ENCODE measurements at regions not wholly inside any gene's neighbourhood (a gene's known extent, or its start where the extent isn't known, plus 50 kb on each side); places are given as distances from the start of the nearest gene placed in this dataset.
"Not testable (repeated sequence)": the region's sequence is repeated elsewhere in the genome, so short reads cannot be mapped to it uniquely, and the experiment has no call there.

GRCh38 chr7:69434398-69434815 is 163.9 kb upstream of the AUTS2 start:
- no peak for DNase-seq

DNA sequence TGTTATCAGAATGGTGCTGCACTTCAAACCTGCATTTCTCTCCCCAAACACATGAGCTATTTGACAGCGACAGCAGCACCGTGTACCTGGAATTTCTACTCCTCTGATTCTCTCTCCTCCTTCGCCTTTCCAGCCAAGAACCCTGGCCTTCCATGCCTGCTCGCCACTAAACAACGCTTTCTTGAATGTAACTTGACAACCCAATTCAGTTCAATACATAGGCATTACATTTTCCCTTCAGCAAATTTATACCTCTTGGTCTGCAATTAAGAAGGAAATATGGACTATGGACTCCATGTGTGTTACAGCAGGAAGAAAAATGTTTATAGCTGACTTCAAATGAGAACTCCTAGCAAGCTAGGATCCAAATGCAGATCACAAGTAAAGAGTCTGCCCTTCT is 162.6 kb upstream of the AUTS2 start:
- no peak for DNase-seq

- DNase-seq = no peak
Measured at GRCh38 chr7:69436946-69437345, 161.3 kb upstream of the AUTS2 start.

DNA sequence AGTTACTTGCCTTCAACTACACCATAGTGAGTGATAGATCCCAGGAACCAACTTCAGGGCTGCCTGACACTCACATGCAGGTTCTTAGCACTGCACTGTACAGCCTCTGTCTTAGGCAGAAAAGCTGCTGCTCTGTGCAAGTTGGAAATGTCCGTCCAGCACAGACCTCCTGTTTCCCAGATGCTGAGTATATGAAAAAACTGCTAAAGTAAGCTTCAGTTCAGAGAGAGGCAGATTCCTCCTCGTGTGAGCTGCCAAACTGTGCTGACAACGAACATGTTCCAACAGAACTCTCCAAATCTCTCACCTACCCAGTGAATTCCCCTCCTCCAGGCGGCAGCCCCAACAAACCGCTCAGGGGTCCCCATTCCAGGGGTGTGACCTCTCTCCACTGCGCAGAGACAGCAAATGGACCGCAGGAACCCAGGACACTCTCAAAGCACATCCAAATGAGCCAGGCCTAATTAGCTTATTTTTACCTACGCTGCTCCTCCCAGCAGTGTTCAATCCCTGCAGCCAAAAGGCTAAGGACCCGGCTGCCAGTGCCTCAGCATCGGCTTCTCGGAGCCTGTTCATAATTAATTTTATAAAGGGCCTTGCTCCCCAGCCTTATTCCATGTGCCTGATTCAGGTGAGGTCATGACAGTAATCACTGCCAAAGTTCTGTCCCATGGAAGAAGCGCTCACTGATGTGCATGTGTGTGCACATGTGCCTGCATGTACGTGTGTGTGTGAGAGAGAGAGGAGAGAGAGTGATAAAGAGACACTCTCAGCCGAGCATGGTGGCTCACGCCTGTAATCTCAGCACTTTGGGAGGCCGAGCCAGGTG is 159.5 kb upstream of the AUTS2 start:
- DNase-seq = no peak

GRCh38 chr7:69439636-69440325 is 158.5 kb upstream of the AUTS2 start:
- no peak for DNase-seq

DNA sequence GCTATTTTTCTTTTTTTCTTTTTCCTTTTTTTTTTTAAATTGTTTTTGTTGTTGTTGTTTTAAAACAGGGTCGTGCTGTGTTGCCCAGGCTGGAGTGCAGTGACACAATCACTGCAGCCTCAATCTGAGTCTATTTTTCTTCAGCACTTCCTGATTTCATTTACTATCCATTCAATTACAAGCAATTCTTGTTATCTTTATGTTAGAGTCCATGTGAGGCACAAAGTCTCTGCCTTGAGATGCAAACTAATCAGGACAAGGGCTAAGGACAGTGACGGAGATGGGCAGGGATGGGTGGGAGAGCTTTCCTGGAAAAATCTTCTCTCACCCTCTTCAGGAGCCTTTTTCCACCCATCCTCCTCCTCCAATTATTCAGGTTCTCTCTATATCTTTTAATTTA is 157.3 kb upstream of the AUTS2 start:
- no peak for DNase-seq

GRCh38 chr7:69443136-69443535 is 155.1 kb upstream of the AUTS2 start:
- no peak for DNase-seq

GRCh38 chr7:69445541-69445940 is 152.7 kb upstream of the AUTS2 start:
- no peak for DNase-seq

GRCh38 chr7:69446213-69446612 is 152.1 kb upstream of the AUTS2 start:
- not testable (repeated sequence) for DNase-seq

DNA sequence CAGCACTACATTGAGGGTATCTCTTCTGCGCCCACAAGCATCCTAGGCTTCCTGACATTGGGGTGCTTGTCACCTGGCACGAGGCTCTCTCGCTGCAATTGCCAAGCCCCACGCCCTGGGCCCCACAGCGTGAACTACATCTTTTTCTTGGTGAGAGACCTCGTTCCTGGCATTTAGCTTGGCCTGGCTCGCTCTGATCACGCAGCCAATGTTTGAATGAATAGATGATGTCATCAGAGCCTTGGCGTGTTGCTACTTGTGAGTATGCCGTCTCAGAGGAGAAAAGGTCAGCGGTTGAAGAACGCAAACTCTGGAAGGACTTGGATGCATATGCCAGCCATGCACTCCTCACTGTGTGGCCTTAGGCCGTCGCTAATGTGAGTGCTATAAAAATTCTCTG is 150.2 kb upstream of the AUTS2 start:
- no peak for DNase-seq

DNA sequence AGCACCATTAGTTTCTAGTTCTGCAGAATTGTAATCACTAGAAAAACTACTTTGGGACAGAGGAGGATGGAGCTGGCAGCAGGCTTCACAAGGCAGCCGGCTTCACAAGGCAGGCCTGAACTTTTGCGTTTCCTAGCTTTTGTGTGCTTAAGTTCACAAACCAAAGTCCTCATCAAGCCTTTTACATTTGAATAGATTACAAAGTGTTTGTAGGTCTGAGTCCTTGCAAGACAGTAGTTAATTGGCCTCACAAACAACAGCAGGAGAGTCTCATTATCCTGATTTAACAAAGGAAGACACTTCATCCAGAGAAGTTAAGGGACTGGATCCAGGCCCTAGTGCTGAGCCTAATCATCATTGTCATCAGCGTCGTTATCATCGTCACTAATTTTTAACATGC is 147.8 kb upstream of the AUTS2 start:
- no peak for DNase-seq

GRCh38 chr7:69451715-69452114 is 146.6 kb upstream of the AUTS2 start:
- DNase-seq = no peak

DNA sequence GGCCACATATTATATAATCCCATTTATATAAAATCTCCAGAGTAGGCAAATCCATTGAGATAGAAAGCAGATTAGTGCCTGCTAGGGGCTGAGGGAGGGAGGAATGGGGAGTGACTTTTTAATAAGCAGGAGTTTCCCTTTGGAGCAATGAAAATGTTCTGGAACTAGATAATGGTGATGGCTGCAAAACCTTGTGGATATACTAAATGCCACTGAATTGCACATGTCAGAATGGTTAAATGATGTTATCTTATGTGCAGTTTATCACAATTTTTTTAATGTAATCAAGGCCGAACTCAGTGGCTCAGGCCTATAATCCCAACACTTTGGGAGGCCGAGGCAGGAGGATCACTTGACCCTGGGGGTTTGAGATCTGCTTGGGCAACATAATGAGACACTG is 145.5 kb upstream of the AUTS2 start:
- no peak for DNase-seq

GRCh38 chr7:69457595-69458504 is 140.4 kb upstream of the AUTS2 start:
- DNase-seq = no peak

GRCh38 chr7:69464035-69464434 is 134.2 kb upstream of the AUTS2 start:
- no peak for DNase-seq

- no peak for DNase-seq
Measured at GRCh38 chr7:69465262-69465661, 133.0 kb upstream of the AUTS2 start.

GRCh38 chr7:69467826-69468225 is 130.4 kb upstream of the AUTS2 start:
- no peak for DNase-seq

GRCh38 chr7:69476416-69476815 is 121.9 kb upstream of the AUTS2 start:
- DNase-seq = no peak

GRCh38 chr7:69482676-69483075 is 115.6 kb upstream of the AUTS2 start:
- no peak for DNase-seq

DNA sequence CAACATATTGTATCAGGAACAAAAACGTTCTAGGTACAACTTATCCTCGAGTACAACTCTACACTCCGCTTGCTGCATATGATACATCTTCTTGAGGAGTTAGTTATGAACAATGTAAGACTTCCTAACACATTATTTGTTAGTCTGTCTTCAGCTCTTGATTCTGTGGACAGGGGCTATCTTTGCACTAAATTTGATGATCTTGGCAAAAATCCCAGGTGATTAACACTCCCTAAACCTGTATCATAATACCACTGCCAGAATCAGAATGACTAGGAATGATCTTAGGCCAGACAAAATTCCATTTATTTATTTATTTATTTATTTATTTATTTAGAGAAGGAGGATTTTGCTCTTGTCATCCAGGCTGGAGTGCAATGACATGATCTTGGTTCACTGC is 108.7 kb upstream of the AUTS2 start:
- no peak for DNase-seq

GRCh38 chr7:69498671-69499070 is 99.6 kb upstream of the AUTS2 start:
- no peak for DNase-seq

DNA sequence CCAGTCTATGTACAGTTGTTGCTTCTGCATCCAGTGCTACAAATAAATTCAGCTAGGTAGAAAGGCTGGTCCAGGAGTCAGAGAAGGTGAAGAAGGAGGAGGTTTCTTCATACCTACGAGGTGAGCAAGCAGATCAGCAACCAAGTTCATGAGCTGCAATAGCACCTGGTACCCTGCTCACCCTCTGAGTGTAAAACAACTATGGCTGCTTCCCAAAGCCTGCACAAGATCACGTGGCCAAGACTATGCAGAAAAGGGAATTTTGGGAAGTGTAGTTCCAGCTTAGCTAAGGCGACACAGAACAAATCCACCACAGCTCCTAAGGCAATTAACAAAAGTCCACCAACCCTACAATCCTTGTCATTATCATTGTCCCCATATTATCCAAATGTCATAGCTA is 95.9 kb upstream of the AUTS2 start:
- DNase-seq = no peak

DNA sequence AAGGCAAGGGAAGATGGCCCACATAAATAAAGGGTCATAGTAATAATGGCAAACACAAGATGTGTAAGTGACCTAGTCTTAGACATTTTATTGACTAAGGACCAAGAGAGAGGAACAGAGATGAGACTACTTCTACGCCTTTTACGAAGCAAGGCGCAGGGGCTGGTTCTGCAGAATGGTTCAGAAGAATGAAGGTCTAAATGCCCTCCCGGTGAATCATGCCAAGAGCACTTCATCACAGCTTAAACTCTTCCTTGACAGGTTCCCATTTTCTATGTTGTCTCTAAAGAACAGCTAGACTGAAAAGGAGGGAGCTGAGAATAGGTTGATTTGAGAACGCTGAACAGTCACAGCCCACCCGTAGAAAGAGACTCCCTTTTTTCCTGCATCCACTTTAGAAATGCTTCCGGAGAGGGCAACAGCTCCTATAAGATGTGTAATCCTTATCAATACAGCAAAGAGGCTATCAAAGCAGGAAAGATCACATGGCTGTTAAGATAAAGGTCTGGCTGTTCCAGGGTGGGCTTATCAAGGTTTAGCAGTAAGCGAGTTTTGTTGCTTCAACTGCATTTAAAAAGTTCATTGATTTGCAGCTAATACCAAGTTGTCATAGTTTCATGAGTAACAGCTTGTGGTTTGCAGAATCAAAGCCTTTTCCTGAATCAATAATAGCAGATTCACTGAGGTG is 93.4 kb upstream of the AUTS2 start:
- no peak for DNase-seq
